ENCODE measurements at regions not wholly inside any gene's neighbourhood (a gene's known extent, or its start where the extent isn't known, plus 50 kb on each side); places are given as distances from the start of the nearest gene placed in this dataset.

DNA sequence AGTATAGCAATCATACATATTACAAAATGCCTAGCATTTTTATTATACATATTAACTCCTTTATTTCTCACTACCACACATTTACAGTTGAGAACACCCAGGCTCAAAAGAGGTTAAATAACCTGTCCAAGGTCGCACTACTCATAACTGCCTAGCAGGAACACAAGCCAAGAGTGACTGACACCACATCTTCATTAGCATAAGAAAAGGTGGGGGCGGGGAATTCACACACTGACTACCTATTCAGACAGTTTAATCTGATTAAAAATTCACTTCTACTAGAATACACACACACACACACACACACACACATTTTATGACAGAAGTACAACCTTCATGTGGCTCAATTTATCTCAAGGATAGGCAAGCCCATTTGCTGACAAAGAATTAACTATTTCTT, 77.8 kb upstream of the CACHD1 start:
- TF ChIP-seq POLR2A (IDR thresholded peaks at IDR 0.05; ENCODE audit: low read length) (no peak), GATA1 (IDR thresholded peaks at IDR 0.05; ENCODE audit: low read depth, low read length) (no peak)
